Kasumi-1 (cell line): ENCODE measurements at regions not wholly inside any gene's neighbourhood (a gene's known extent, or its start where the extent isn't known, plus 50 kb on each side); places are given as distances from the start of the nearest gene placed in this dataset.
"Not testable (repeated sequence)": the region's sequence is repeated elsewhere in the genome, so short reads cannot be mapped to it uniquely, and the experiment has no call there.

Source experiments
- DNase-seq, 2 experiments: peaks; one replicate each; lab custom pipeline; 2025; lab: John Stamatoyannopoulos, UW

- DNase-seq: not testable (repeated sequence)
These were observed 104.3 kb downstream of the MTPN start for GRCh38 chr7:135872861-135873260.

DNA sequence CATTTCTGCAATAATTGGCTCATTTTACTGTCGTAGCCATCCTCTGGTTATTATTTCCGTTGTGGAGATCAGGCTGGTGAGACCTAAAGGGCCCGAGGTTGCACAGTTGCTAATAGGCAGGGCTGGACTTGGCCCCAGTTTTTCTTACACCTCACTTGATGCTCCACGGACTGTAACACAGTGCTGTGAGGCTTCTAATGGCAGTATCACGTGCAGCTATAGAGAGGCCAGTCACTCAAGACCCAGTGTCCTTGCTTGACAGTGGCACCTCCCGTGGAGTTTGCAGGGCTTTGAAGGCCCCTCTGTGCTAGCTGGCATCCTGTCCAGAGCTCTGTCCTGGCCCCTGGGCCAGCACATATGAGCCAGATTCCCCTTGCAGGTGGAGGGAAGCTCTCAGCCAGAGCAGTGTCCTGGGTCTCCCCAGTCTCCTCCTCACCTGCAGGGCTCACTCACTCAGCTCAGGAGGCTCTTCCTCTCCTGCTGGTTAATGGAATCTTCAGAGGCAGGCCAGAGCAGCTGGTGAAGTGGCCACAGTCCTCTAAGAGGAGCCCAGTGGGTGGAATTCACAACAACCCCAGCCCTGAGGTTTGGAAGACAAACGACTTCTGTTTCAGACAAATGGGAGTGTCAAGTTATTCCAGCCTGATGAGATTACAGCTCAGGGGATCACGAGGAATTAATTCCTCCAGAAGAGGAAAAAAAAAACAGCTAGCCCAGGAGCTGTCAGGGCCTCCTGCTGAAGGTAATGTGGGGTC lies 114.2 kb upstream of the FAM180A start:
- no peak for DNase-seq

DNA sequence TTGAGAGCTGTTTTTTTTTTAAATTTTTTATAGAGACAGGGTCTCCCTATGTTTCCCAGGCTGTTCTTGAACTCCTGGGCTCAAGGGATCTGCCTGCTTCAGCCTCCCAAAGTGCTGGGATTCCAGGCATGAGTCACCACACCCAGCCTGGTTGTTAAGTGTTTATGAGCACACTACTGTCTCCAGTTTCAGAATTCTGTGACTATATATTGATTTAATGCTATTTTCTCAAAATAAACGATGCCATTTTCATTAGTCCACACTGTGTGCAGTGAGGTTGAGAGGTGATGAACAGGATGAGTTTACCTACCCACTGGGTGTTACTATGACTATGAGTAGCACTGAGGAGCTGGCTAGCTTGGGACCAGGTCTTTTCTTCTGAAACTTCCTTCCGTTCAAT lies 110.9 kb upstream of the FAM180A start:
- DNase-seq: no peak

- no peak for DNase-seq
These were observed 110.2 kb upstream of the FAM180A start for GRCh38 chr7:135858851-135859250.

DNA sequence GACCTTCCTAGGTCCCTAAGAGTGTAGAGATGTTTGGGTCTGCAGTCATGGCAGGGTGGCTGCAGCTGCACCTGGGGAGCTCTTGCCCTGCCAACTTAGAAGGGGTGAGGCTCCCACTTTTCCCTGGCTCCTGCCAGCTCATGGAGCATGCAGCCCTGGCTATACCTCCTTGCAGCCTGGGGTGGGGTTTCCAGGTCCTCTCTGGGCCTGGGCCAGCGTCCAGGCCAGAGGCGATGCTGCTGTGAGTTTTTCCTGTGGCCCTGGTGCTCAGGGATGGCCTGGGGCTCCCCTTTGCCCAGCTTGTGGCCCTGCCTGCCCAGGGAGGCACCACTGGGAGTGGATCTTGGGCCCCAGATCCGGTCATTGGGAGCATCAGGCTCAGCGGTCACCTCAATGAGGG lies 109.8 kb upstream of the FAM180A start:
- no peak for DNase-seq

GRCh38 chr7:135857519-135858274 lies 109.1 kb upstream of the FAM180A start:
- DNase-seq: no peak

GRCh38 chr7:135856356-135857144 lies 107.9 kb upstream of the FAM180A start:
- DNase-seq: no peak

GRCh38 chr7:135855846-135856245 lies 107.2 kb upstream of the FAM180A start:
- no peak for DNase-seq

- no peak for DNase-seq
These were observed 104.9 kb upstream of the FAM180A start for GRCh38 chr7:135853499-135853898.

- no peak for DNase-seq
These were observed 104.4 kb upstream of the FAM180A start for GRCh38 chr7:135853008-135853407.

DNA sequence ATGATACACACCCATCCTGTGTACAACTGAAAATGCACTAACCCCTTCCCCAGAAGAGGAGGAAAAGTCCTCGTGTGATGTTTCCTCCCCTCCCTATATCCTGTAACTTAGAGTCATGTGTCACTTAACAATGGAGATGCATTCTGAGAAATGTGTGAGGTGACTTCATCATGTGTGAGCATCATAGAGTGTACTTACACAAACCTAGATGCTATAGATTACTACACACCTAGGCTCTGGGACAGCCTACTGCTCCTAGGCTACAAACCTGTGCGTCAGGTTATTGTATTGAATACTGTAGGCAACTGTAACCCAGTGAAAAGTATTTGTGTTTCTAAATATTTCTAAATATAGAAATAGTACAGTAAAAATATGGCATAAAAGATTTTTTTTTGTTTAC lies 98.6 kb upstream of the FAM180A start:
- DNase-seq: no peak

DNA sequence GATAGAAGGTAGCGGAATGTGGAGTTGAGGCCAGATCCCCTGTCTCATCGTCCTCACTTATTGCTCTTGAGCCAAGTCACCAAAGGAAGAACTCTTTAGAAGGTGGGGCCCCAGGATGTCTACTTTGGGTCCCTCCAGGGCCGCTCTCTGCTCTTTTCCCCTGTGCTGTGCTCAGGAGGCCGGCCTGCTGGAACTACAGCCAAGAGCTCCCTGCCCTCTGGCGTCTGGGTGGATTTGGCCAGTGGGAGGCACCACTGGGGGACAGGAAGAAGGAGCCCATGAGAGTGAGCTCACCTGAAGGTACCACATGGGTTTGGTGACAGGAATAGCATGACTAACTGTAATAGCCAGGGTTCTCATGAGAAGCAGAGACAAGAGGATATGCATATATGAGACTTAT lies 97.7 kb upstream of the FAM180A start:
- DNase-seq: no peak

DNA sequence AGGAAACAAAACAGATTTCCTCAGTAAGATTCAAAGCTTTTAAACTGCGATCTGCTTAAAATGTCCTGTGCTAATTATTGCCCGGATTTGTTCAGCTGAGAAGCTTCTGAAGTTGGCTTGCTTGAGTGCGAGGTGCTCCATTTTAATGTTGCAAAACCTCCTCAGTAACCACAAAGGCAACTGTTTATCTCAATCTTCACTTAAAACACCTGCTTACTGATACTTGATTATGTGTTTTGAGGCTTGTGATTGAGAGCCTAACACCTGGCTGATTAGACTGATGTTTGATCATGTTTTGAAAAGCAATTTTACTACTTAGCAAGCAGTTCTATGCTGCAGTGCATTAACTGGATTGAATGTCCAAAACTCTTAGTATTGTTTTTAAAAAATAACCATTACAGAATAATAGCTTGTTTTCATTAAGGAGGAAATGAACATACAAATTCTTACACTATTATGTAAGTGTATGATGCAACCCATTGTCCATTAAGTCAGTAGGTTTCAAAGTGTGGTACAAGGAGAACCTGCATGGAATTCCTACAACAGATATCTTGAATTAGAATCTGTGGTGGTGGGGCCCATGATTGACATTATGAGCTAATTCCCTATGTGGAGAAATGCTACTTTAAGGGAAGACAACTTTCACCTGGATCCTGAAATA lies 96.9 kb upstream of the FAM180A start:
- no peak for DNase-seq

DNA sequence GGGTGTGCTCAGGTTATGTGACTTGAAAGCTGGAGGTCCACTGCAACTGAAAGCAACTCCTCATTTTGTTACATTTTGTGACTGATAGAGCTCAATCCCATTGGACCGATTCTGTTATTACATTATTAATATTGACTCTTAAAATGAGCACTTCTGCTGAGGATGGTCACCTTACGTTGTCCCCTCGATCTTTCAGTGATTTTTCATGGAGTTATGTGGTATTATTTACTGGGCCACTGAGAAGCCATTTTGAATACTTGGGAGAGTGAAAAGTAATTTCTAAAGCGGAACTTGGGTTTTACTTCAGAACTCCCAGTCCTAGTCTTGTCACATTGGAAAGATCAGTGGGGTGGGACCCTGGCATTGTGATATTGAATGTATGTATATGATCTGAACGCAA lies 96.3 kb upstream of the FAM180A start:
- no peak for DNase-seq

DNA sequence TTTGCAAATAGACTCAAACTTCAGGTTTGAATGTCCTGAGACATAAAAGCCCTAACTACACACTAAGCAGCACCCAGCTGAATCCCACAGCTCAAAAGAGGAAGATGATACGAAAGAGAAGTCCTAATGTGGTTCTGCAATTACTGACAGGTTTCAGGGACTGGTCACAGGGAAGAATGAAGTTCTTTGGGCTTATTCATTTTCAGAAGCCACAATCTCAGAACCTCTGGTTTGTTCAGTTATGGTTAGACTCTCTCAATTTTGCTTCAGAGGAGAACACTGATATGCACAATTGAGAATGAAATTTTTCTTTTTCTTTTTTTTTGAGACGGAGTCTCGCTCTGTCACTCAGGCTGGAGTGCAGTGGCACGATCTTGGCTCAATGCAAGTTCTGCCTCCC lies 94.6 kb upstream of the FAM180A start:
- DNase-seq: peak; percentile 73 to 77

DNA sequence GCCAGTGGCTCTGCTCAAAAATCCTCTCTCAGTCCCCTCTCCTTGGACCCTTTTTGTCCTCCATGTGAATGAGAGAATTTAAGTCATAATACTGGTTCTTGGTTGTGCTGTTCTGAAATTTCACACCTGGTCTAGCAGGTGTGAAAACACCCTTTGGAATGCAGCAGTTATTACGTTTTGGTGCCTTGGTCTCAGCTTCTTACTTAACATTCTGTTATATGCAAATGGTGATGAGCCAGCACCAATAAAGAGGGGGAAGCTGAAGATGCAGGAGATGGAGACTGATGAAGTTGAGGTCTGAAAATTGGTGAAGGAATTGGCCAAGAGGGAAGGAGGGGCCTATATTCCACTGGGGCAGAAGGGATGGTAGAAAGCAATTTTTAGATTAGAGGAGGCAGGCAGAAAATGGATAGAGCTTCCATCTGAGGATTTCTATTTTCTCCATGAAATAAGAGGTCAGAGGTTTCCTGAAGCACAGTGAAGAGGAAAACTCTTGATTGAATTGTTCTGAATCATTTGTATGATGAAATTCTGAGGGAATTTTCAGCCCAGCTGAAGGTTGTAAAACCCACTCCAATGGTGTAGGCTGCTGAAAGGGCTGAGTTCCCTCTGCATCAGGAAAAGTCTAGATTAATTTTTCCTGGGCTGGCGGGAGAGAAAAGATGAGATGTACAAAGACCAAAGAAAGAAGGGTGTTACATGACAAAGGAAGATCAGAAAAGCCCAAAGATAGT lies 94.0 kb upstream of the FAM180A start:
- DNase-seq: no peak

DNA sequence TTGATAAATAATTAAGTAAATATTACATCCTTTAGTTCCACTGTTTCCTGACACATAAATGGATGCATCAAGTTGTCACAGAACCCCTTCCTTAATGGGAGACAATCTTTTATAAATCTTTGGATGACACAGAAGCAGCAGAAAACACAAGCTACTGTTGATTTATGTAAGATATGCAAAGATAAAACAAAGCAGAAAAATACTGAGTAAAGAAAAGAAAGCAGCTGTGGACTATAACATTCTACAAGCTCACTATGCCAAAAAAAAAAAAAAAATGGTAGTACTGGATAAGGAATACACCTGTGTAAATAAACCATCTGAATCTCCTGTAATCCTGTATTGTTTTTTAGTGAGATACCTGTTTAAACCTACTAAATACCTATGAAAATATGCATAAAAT lies 92.0 kb upstream of the FAM180A start:
- no peak for DNase-seq

DNA sequence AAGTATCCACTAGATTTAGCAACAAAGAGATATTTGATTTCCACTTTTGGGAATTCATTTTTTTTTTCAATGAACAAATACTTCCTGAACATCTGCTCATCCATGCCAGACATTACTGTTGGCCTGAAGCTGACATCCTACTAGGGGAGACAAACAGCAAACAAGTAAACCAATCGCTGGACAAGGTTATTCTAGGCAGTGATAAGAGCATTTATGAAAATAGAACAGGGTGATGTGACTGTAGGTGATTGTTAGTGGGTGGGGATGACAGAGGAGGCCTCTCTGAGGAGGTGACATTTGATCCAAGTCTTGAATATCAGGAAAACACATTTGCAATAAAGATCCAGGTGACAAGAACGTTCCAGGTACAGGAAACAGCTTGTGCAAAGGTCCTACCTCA lies 89.1 kb upstream of the FAM180A start:
- DNase-seq: no peak

- DNase-seq: no peak
These were observed 85.7 kb upstream of the FAM180A start for GRCh38 chr7:135834266-135834665.

DNA sequence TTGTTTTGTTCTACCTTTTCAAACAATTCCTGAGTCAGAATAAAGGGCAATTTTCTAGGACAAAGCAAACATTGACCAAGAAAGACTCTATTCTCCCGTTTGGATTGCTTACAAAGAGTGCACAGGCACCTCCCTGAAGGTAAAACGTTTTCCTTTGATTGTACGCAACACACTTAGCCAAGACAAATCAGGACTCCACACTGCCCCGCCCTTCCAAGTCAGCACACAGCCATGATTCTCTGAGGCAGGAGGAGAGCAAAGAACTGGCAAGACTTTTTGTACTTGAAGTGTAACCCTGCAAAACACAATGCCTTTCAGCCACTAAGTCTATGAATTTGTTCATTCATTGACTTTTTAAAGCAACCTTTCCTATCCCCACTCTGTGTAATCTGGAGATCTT lies 85.0 kb upstream of the FAM180A start:
- DNase-seq: no peak

- peak; percentile 25 to 31 for DNase-seq
These were observed 83.0 kb upstream of the FAM180A start for GRCh38 chr7:135831455-135832195.
